Hematopoietic multipotent progenitor cell treated with erythropoietin and hydrocortisone succinate and interleukin-3 and kit ligand, for 8 days (in vitro differentiated cells): ENCODE measurements at regions not wholly inside any gene's neighbourhood (a gene's known extent, or its start where the extent isn't known, plus 50 kb on each side); places are given as distances from the start of the nearest gene placed in this dataset.
A peak's percentile ranks its signal among the peaks of the same experiment; 100 is the strongest.

Source experiments
- DNase-seq: peaks from one replicate; pipeline ENCODE4 v3.0.0-alpha.2; 2015

DNA sequence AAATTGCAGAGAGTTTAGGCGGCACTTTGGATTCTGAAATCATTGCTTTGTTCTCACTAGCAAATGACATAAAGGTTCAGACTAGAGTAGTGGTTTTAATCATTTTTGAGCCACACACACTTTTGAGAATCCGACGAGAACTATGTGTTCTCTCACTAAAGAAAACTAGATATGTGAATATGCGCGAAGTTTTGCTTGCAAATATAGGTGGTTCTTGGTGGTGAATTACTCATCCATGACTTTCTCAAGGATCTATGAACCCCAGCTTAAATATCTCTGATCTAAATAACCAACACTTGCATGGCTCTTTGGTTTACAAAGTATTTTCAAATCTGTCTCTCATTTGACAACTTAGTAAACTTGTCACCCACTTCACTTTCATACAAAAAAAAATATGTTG lies 54.8 kb downstream of the NOG start:
- no peak for DNase-seq

DNA sequence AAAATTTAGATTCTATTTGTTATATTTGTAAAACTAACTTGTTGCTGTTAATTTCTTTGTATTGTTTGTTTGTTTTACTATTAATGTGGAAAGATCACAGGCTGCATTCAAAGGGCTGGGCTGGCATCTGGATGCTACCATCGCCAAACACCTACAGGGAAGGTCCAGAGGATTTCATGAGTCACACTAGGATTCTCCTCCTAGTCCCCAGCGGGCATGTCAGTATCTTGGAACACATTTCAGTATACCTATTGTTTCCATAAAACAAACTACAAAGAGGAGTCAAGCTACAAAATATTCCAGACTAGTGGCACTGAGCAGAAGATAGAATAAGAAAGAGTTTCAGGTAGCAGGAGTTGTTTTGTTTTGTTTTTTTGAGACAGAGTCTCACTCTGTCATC lies 55.3 kb downstream of the NOG start:
- DNase-seq = no peak

DNA sequence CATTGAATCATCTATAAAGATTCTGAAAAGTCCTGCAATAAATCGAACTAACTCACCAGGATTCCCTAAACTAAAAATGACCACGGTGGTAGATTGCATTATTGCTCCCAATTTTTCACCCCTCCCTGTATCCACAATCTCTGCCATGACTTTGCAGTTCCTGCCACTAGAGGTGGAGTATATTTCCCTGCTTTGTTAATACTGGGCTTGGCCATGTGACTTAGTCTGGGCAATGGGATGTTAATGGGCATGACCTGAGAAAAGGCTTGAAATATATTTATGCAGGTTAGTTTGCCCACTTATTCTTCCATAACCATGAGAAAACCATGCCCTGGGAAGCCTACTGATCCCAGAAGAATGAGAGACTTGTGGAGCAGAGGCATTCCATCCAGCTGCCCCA lies 59.1 kb downstream of the NOG start:
- no peak for DNase-seq

DNA sequence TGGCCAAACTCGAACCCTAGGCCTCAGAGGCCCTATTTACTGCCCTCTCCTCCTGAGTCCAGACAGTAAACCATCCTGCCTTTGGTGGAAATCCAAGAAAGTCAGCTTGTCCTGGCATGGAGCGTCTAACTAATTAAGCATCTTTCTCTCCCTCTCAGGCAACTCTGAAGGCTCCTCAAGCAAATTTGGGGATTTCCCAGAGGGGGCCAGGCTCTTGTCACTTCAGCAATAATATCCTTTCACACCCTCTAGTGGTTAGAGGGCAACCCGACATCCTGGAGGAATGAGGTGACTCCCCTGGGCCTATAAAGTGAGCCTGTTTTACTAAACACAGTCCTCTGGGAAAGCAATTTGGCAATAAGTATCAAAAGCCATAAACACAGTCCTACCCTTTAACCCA lies 60.4 kb downstream of the NOG start:
- peak; percentile 53 for DNase-seq

DNA sequence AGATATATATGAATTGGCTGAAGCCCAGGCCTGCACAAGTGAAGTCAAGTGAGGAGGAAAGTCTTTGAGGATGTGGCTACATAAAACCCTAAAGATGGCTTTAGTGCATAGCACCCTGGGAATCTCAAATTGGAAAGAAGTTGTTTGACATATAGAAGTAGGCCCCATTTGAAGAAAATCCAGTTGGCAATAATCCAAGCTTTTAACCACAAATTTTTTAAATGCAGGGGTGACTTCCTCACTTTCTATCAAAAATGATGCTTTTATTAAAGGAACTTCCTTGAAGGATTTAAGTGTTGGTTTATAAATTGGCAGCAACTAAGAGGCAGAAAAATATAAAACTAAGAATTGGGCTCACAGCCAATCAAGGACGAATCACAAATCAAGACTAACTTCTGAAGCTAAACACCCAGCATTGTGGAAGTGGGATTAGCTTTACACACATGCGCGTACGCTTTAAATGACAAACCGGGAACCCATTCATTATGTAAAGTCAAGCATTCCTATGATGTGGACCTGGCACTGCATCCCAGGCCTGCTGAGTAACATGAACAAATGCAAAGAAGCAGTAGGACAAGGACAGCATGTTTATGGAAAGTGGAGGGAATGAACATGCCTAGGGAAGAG lies 63.3 kb downstream of the NOG start:
- no peak for DNase-seq

DNA sequence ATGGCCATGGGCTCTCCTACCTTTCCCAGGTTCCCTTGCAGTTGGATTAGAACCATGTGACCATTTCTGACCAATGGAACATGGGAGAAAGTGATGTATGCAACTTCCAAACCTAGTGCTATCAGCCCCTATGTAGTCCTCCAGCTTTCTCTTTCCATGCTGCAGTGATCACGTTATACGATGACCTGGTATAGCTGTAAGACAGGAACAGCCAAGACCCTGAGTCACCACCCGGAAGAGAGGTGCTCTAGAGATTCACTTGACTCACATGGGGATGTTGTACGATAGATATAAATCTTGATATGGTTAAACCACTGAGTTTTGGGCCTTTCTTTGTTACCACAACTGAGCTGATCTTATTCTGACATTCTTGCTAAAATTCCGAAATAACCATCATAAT lies 65.1 kb downstream of the NOG start:
- no peak for DNase-seq

DNA sequence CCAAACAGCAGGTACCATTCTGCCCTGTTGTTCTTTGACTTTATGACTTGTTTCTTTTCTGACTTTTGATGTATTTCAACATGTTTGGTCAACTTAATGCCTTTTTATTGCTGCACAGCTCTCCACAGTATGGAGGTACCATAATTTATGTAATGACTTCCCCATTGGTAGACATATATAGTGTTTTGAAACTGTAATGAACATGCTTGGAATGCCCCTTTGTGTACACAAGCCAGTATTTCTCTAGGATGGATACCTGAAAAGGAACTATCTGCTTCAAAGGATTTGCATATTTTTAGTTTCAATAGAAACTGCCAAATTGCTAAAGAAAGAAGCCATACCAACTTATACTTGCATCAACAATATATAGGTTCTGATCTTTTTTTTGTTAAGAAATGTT lies 66.1 kb downstream of the NOG start:
- DNase-seq = no peak

DNA sequence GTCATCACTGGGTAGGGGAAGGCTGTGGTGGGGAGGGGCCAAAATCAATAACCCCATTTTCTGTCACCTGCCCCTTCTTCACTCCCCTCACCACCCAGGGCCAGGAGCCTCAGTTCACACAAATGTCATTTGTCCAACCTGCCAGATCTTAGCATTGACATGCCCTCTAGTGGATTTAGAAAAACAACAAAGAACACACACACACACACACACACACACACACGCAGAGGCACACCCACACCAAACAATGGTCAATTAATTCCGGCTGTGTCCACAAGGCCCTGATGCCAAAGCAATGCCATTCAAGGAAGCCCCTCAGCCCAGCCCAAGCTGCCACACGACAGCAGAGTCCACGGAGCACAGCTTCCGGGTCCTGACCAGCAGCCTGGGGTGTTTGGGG lies 68.4 kb downstream of the NOG start:
- DNase-seq = no peak

DNA sequence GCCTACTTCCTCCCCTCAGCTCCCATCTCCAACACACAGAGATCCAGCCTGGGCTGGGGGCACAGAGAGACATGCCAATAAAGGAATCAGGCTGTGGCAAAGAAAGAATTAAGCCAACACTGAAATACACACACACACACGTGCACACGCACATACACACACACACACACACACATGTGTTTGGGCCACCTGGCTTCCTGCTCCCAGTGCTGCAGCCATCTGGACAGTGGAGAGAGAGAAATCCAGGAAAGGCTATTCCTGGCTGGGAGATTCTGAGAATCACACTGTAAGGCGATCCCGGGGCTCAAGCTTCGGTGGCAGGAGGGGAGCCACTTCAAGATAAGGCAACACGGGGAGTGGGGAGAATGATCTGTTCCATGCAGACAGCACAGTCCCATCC lies 72.4 kb downstream of the NOG start:
- DNase-seq = no peak

DNA sequence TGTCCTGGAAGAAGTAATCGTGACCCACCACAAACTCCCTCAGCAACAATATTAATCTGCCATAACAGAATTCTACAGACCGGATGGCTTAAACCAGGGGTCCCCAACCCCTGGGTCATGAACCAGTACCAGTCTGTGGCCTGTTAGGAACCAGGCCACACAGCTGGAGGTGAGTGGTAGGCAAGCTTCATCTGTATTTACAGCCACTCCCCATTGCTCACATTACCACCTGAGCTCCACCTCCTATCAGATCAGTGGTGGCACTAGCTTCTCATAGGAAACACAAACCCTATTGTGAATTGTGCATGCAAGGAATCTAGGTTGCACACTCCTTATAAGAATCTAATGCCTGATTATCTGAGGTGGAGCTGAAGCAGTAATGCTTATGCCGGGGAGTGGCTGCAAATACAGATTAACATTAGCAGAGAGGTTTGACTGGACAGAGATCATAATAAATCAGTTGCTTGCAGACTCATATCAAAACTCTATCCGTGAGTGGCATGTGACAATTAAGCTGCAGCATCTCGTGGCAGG lies 74.5 kb downstream of the NOG start:
- DNase-seq = no peak

DNA sequence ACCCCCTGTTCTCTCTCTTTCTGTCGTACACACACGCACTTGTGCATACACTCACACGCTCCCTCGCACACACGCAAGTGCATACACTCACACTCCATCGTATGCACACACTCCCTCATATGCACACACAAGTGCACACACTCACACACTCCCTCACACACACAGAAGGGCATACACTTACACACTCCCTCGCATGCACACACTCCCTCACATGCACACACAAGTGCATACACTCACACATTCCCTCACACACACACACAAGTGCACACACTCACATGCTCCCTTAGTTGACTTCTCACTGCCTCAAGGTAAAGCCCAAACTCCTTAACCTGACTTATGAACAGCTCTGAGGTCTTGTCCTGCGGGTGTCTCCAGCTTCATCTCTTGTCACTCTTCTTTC lies 78.7 kb downstream of the NOG start:
- DNase-seq = no peak

DNA sequence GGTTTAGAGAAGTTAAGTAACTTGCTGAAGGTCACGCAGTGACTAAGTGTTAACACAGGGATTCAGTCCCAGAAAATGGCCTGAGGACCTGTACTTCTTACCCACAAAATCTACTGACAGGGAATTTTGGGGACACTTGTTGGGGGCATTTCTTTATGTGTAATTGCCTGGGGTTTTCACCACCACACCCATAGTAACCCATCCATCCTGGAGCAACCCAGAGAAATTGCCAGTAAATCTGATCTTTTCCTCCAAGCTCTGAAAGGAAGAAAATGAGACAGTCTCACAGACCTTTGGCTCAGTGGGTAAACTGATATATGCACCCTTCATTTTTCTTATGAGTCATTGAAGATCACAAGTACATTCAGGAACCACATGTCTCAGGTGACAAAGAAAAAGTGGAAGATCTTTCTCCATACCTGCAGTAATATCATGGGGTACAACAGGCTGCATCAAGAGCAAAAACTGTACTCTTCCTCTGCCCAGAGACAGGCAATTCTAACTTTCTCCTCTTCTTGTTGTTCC lies 81.0 kb downstream of the NOG start:
- DNase-seq = no peak

DNA sequence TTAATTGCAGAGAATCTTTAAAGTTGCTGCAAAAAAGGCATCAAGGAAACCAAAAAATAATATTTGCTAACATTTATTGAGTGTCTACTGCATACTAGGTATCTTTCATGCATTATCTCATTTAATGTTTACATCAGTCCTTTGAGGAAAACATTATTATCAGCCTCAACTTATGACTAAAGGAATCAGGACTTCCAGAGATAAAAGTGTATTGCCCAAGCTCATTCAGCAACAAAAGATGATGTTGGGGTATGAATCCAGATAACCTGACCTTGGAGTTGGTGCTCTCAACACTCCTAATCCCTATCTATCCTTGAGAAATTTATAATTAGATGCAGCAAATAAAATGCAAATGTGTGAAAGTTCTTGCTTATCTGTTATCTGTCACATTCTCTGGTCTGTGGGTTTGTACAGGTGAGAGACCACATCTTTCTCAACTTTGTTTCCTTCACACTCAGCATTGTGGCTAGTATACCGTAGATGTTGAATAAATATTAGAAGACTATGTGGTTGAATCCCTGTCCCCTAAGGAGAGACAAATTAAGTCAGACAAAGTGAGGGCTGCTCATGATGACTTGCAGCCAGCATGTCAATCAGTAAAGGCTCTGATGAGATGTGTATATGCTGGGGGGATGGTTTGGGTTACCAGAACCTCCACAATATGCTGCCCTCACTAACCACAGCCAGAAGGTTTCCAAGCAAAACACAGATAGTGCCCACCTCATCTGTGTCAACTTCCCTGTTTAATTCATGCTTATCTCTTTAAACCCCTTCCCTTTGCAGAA lies 82.6 kb downstream of the NOG start:
- DNase-seq = peak; percentile 2

DNA sequence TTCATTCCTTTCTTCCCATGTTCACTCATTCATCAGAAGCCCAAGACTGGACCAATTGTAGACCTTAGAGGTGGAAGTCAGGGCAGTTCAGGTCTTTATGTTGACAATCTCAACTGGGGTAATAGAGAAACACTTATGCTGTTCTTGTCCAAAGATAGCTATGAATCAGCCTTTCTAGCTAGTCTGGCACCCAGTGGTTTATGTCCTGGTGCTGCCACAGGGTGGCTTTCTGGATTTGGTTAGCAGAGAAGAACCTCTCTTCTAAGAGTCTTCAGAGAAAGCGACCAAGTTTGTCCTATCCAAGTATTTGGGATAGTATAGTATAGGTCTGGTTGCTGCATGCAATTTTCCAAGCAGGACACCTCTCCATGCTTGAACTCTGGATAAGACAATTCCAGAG lies 83.3 kb downstream of the NOG start:
- DNase-seq = peak; percentile 6

DNA sequence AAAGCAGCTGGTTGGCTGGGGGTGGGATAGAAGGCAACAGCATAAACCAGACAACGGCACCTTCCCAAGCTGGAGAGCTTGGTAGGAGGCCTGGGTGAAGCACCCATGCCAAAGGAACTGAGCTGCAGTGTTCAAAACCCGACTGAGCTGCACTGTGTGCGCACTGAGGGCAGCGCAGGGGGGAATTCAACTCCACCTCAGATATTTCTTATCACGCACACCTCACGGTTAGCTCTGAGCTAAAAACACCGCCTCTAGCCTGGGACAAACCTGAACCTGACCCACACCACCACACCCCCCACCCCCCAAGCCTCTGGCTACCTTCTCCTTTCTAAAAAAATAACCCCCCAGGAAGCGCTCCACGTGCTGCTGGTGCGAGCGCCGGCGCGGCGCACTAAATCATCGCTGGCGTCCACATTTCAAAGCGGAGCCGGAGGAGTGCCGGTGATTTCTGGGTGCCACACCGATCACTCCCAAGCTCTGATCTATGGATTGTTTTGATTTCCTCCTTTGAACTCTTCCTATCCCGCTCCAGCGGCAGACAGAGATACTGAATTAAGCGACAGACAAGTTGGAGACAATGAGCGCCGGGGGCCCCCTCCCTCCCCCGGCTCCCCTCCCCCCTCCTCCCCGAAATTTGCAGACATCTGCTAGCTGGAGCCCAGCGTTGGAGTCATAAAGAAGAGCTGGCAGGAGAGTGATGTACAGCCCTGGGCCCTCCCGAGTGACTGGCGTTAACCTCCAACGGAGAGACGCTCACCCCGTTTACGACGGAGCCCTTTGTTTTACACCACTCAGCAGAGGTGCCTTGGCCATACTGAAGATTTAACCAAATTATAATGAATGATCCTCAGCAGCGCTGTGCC lies 85.0 kb downstream of the NOG start:
- DNase-seq = no peak

DNA sequence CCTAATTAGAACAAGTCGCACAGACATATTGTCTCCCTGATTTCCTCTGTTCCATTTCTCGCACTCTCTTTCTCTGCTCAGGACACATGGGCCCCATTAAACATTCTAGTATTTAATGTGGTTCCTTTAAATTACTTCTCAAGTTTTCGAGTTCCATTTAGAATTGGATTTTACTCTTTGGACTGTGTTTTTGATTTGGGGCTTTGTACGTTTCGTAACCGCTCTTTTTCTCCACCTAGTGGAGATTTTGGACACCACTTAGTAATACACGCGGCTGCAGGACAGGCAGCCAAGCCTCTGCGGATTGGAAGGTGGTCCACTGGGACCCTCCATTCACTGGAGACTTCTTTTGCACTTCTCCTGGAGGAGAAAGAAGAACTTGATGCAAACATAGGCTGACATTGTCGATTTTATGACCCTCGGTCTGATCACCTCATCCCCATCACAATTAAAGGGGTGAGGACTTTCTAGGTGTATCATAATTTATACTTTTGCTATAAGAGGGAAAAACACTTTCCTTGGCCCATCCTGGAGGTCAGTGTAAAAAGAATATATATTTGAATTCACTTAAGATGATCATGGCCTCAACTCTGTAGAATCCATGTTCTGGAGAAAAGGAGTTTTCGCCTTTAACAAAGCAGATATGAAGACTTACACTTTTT lies 85.7 kb downstream of the NOG start:
- DNase-seq = peak; percentile 15

DNA sequence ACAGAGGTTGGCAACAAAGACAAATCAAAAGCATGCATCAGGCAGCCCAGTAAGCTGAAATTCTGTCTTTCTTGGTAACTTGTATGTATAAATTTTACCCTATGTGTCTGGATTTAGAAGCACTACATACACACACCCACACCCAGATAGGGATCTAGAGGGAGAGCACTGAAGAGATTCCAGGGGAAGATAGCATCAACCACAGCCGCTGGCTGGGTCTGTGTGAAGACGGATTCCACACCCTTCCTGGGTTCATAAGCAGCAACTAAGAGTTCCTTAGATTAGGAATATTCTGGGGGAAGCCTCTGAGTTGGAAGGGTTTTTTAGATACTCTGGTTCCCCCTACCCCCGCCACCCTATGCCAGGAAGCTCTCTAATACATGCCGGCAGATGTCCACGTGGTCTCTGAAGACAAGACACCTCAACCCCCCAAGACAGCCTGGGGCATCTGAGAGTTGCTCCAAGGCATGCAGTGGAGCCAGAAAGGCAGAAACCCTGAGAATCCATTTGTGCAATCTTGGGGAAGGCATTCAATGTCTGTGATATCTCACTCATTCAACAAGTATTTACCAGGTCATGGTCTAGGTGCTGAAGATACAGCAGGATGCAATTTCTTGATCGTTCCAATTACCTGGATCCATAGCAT lies 86.4 kb downstream of the NOG start:
- no peak for DNase-seq

DNA sequence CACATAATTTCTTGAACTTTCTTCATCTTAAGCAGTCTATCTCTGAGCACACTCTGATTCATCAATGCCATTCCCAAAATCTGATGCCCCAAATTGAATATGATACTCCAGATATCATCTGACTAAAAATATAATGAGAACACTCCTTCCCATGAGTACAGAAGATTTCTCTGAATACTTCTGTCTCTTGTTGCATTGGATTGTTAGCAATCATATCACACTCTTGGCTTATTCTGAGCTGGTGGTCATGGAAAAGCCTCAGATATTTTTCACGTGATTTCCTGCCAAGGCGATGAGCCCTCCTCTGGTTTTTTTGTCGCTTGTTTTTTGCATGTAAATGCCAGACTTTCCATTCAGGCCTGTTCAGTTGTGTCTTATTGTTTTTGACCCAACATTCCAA lies 87.2 kb downstream of the NOG start:
- DNase-seq = no peak

DNA sequence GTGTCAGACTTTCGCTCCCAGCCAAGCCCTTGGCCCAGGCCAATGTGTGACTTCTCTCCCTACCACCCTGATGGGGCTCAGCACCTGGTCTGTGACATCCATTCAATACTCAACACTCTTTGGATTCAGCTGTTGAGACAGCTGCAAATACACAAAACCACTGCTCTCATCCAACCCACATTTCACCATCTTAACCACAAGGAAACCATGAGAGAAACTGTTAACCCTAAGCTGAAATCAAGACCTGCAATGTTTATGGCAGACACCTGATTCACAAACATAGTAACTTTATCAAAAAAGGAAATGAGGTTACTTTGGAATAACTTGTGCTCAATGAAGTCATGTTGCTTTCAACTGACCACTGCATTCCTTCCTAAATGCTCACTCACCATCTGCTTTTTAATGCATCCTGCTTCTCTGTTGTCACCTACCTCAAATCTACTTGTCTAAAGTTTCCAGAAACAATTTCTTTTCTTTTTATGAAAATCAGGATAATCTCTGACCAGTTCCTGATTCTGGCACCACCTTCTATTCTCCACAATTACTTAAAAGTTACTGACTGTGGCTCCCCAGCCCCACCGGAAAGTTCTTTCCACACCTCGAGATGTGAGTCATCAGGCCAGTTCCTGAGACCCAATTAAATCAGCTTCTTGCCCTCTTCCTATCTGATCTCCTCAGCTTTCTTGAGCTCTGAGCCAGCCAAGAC lies 88.2 kb downstream of the NOG start:
- DNase-seq = no peak

DNA sequence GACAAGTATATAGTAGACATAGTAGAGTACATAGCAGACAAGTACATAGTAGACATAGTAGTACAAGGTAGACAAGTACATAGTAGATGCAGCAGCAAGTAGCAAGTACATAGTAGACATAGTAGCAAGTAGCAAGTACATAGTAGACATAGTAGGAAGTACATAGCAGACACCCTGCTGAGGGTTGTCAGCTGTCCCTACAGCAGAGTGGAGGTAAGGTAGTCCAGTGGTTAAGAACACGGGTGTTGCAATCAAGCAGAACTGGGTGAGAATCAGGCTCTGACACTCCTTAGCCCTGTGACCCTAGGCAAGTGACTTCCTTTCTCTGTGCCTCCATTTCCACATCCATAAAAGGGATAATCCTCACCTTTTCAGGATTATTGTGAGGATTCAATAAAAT lies 94.7 kb downstream of the NOG start:
- DNase-seq = no peak

DNA sequence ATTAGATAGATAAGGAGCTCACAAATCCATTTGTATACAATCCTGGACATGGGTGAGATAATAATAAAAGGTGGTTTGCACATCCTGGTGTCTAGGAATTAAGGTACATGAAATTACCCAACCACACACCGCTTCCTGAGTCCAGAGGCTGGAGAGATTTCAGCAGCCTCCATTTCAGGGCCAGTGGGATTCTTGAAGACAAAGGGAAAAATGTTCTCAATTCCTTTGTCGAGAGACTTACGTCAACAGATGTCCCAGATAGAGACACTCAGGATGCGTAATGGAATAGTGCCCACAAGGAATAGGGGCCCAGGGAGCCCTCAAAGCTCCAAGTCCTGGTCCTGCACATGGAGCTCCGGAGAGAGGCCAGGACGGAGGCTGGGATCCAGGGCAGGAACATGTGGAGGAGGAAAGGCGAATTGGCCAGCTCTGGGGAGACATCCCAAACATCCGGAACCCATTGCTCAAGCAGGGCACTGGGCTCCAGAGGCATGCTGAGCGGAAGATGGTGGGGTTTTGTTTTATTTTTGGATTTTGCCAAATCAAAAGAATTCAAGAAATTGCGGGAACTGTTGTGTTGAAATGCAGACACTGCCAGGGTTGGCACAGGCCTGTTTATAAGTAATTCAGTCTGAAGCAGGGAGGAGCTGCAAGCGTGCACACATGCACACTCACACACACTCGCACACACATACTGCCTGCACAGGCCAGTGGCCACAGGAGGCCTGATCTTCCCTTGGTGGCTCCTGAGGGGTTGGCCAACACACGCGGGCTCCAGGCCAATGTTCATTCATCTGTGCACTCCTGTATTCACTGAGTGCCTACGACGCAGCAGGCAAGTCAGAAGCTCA lies 97.2 kb downstream of the NOG start:
- DNase-seq = no peak
